NCI-H2029 treated with DMSO at 0.1 percent for 48 hours (cell line): ENCODE measurements at regions not wholly inside any gene's neighbourhood (a gene's known extent, or its start where the extent isn't known, plus 50 kb on each side); places are given as distances from the start of the nearest gene placed in this dataset.
"Not testable (repeated sequence)": the region's sequence is repeated elsewhere in the genome, so short reads cannot be mapped to it uniquely, and the experiment has no call there.

Experiments
- DNase-seq: peaks from one replicate; lab custom pipeline; 2025; lab: John Stamatoyannopoulos, UW

DNA sequence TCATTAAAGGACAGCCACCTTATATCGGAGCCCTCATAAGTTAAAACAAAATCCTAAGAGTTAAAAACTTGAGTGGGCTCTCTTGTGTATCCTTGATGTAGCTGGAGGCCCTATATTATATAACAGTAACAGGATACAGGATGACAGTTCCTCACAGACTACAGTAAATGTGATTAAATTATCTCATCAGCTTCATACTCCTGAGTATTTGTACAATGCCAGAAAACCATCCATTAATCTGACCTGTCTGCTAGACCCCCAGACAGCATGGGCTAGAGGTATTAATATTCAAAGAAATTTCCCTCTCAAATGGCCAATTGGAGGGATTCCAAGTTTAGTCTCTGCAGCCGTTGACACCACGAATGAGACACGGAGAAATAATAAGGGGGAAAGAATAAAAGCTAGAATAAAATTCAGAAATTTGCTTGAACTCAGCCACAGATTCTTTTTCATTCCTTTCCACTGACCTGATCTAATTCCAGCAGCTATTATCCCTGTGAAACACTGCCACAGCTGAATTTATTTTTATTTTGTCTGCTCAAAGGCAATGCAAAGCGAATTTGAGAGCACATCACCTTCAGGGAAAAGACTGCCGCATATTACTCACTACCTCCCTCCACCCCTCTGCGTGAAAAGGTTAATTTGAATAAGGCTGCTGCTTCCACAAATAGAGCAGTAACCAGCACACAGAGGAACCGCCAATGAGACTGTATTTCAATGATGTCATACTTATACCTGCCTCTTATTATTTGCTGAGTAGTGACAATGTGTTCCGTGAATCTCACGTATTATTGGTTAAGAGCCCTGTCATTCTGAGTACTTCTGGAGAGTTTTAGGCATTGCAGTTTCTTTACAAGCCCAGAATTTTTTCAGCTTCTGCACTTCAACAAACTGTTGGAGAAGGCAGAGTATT lies 155.9 kb upstream of the KLF12 start:
- peak; percentile 84 for DNase-seq

DNA sequence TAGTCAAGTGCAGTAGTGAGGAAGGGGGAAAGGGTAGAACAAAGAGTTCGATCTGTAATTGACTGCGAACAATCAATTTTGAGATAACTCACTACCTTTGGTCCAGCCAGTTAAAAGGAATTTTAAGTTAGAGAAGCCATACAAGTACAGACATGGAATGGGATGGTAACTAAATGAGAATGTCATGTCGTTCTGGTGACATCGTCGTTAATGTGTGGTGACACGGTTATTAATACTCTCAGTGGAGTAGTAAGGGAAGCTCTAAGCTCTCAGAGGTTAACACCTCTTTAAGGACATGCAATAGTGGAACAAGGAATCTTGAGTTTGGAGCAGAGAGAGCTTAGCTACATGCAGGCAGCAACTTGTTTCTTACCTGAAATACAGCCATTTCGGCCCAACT lies 154.9 kb upstream of the KLF12 start:
- DNase-seq: no peak

DNA sequence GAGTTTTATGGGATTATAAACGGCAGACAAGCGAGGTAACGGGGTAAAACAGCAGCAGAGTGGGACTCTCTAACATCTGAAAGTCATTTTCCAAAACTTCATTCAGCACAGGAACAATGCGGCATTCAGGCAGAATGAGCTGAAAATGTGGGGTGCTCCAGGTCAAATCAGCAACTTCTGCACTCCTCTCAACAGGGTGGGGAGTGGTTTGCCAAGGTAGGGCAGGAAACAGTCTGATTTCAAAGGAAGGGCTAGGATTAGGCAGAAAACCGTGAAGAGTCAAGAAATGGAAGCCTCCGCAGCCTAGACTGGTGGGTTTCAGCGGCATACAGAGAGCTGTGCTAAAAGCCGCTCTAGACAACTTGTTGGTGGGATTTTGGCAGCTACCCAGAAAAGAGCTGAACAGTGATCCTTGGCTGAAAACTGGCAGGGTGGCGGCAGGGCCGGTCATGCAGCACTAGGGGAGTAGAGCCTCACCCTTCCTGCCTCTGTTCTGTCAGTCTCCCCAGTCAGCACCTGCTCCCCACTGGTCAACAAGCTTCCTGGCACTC lies 154.2 kb upstream of the KLF12 start:
- peak; percentile 28 for DNase-seq

DNA sequence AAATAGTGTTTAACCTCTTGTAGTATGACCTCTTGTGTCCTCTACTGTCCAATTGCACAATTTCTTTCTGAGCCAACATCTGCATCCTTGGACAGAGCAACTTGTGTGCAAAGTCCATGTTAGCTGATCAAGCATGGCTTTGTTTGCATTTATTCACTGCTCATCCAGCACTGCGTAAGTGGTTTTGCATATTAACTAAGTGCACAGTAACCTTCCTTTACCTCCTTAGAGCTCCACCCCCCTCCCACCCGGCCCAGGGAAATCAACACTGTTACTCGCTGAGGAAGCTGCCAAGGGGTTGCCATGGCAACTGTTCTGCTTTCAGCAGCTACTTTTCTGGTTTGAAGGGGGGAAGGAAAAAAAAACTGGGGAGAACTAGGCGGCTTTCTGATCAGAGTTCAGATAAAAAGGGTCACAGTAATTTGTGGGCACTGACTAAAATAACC lies 153.5 kb upstream of the KLF12 start:
- peak; percentile 24 for DNase-seq

DNA sequence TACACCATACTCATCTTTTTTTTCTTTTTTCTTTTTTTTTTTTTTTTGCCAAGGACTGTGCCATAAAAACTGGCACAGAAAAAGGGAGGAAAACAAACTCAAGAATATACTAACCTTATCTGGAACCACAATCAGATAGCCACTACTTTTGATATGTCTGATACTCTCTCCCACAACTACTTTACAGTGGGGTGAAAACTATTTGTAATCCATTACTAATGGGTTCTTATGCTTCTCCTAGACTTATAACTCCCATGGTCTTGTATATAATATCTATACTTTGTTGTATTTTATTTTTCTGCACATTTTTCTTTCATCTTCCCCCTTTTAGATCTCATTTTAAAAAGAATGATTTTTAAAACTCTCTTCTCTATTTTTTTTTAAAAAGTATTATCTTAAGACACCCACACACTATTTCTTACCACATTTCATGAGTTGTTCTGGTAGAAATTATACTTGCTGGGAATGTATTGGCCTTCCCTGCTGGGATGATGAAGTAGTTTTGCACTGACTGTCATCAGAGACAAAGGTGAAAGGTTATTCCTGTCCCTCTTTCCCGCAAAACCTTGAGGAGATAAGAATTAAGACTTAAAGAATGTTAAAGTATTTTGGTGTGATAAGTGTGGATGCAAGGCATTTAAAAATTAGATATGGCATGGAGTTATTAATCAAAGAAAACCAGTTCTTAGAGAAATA lies 146.7 kb upstream of the KLF12 start:
- no peak for DNase-seq

DNA sequence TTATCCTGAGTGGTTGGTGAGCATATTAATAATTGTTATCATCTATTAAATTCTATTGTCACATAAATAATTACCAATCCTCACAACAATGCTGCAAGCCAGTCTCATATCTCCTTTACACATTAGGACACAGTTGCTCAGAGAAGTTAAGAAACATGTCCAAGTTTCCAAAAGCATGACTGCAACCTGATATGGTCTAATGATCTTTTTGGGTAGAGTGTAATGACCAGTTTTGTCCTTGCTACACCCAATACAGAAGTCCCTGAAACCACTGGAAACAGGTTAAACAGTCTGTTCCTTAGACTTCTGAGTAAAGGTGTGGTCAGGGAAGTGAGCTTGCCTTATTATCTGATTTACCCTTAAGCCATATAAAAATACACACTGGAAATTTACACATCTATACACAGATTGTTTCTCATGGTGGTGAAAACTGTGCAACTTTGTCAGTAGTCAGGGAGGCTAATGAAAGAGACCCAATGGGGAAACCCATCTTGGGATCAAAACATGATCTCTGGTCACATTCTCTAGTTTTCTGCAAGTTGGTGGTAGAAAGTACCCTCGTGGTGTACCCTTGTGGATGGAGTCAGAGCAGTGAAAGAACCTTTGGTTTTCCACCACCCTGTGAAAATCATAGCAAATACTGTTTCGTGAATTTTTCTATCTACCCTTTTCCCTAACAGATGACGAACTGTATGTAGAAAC lies 146.0 kb upstream of the KLF12 start:
- DNase-seq: no peak

DNA sequence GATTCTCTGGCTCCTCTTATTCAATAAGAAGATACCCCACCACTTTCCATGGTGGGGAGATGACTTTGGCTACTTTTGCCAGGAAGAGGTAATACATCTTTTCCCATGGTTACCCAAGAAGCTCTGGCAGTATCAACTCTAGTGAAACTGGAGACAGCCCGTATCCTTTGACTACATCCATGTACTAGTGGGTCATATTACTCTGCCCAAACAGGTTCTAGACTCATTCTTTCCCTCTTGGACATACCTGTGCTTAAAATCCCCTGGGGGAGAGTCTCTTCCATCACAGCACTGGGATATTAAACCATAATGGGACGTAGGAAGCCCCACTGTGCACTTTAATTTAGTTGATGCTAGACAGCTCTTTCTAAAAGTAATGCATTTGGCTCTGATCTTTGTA lies 144.7 kb upstream of the KLF12 start:
- DNase-seq: no peak

DNA sequence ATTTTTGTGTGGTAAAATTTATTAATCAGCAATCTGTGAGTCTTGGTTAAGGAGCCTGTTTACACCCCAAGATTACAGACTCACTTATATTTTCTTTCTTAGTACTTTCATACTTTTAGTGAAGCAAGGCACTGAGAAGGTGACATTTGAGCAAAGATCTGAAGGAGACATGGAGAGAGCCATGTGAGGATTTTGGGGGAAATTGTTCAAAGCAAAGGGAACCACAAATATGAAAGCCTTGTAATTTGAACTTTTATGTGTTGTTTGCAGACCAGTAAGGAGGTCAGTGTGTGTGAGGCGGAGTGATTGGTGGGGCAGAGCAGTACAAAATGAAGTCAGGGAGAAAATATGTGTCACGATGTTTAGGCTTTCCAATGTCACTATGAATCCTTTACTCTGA lies 140.7 kb upstream of the KLF12 start:
- DNase-seq: no peak

DNA sequence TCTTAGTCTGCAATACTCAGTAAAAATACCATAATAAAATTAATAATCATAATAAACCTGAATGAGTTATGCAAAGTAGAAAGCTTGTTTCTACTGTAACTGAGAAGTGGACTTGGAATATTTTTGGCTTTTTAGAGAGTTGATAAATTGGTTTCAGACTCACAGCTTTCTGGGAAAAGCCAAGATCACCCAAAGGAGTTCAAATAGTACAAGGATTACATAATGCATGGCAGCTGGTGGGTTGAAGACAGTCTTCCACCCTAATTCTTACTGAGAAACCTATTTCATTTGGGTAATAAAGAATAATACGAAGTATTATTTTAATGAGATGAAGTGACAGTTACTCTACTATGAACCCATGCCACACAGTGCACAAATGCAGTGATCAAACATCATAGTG lies 139.4 kb upstream of the KLF12 start:
- DNase-seq: no peak

DNA sequence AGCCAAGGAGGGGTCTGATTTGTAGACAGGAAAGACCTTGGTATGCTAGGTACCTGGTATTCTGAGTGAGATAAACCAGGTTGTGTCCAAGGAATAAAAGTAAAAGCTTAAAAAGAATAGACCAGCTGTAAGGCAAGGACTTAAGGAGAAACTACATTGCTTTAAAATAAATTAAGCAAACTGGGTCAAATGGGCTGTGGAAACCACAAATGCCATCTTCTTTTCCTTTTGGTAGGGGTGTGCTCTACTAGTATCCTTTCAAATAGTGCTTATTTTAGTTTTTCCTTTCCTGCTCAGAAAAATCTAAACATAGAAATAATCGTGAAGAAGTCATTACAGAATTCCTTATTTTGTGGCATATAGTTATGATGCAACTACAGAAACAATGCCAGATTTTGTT lies 138.6 kb upstream of the KLF12 start:
- no peak for DNase-seq

DNA sequence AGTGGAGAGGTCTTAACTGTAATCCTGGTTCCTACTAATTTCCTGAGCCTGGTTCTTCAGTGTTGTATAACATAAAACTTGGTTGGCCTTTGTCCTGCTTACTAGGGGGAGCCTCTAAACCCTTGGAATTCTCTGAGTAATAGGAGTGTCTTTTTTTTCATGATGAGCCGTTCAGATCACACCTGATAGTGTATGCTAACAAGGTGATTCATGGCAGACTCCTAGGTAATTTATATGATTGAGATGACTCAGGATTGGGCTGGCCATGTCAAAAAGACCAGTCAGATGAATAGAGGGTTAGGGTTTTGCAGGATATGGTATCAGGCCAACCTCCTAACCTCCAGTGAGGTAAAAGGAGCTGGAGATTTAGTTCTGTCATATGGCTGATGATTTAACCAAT lies 135.8 kb upstream of the KLF12 start:
- DNase-seq: no peak

DNA sequence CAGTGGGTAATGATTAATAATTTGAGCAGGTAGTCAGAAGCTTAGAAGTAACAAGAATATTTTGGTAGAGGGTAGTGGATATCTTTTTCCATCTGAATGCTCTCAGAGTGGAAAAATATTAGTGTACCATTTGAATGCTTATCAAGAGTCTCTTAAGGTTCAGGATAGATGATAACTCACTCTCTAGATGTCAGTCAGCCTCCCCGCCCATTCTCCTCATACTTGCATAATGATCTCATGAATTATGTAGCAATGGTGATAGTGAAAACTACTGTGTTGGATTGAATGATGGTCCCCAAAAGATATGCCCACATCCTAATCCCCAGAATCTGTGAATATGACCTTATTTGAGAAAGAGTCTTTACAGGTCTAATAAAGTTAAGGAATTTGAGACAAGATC lies 132.7 kb upstream of the KLF12 start:
- no peak for DNase-seq

DNA sequence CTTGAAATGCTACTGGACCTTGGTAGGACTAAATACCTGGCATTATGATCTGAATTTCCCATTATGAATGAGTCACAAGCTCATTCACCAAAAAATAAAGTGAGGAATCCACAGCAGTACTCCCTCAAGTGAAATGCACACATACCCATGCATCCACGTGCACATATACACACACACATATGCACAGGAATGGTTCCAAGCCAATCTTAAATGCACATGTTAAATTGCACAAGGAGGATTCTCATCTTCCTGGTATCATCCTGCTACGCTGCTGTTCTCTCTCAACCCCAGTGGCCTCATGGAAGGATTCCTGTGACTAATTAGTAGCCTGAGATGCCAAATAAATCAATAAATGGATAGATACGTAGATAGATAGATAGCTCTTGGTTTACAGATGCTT lies 132.1 kb upstream of the KLF12 start:
- DNase-seq: no peak

DNA sequence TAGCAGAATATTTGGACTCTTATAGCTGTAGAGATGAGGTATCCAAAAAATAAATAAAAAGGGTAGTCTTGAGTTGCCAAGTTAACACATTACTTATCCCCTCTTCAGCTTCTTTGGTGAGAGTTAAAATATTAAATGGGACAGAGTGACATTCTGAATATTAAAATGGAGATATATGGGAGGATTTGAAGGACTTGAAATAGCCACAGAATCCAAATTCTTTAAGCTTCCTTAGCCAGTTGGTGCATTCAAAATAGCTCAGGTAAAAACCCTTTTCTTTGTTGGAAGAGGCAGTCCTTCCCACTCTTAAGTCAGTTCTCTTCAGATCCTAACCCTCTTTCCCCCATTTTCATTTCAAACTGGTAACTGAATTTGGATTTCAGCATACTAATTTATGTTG lies 130.1 kb upstream of the KLF12 start:
- DNase-seq: no peak

DNA sequence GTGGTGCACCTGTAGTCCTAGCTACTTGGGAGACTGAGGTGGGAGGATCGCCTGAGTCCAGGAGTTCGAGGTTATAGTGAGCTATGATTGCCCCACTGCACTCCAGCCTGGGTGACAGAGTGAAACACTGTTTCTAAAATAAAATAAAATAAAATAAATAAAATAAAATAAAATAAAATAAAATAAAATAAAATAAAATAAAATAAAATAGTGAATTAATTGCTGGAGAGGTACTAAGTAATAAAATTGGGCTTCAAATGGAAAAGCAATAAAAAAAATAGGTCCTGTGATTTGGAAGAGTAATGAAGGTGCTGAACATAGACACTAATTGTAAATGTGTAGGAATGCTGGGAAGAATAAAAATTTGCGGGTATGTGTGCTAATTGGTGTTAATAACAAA lies 126.2 kb upstream of the KLF12 start:
- DNase-seq: not testable (repeated sequence)

DNA sequence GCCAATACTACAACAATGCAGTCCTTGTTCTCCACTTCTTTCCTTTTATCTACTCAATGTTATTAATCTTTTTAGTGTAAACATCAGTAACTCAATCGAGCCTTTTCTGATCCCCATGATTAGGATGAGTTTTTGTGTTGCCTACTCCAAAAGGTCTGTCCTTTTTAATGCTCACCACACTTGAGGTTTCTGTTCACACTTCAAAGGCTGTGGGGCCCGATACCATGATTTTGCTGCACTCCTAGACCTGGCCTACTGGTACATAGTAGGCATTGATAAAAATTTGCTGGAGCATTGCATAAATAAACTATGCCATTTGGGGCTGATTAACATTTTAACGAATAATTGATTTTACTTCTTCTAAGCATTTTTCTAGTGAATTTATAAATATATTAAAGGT lies 125.4 kb upstream of the KLF12 start:
- DNase-seq: no peak

DNA sequence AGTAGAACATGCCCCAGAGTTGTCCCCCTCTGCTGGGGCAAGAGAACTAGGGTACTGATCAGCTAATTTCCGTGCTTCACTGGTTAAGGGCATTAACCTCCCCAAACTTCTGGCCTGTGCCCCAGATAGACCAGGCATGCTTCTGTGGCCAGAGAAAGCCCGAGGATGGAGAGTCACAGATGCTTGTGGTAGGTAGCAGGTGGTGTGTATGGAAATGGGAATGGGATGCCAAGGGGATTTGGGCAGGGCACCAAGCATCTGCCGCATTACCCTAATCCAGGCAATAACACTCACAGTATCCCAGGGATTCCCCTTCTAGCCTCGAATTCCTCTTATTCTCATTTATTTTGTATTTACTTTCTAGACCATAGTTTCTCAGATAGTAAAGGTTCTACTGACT lies 124.8 kb upstream of the KLF12 start:
- no peak for DNase-seq

DNA sequence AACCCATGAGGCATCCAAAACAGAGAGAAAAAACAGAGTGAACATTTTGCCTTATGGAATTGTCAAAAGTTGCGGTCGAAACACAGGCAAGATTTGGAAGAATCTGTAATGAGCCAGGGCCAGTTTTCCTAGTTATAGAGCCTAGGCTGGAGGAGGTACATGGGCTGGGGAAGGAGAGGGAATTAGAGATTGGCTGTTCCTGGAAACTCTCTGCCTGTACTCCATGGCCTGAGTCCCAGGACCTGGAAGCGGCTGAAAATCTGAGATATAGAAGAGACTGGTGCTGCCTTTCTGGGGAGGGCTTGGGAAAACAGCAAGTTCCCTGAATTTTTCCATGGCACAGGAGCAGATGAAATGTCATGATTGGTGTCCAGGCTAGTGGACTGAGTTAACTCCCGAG lies 122.8 kb upstream of the KLF12 start:
- no peak for DNase-seq

DNA sequence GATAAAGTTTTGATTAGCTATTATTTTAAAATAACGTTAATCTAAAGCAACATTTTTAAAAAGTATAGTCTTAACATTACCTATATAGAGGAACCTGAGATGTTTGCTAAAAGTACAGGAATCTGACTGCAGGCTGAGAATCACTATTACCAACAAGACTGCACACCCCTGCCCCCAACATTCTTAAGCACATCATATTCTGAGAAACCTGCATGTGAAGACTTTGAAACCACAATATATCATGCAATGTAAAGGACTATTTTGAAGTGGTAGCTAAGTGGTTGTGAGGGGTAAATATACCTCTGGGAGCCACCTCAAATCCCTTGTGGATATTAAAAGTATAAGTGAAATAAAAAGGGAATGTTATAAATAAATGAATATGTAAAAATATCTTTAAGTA lies 119.0 kb upstream of the KLF12 start:
- DNase-seq: no peak

DNA sequence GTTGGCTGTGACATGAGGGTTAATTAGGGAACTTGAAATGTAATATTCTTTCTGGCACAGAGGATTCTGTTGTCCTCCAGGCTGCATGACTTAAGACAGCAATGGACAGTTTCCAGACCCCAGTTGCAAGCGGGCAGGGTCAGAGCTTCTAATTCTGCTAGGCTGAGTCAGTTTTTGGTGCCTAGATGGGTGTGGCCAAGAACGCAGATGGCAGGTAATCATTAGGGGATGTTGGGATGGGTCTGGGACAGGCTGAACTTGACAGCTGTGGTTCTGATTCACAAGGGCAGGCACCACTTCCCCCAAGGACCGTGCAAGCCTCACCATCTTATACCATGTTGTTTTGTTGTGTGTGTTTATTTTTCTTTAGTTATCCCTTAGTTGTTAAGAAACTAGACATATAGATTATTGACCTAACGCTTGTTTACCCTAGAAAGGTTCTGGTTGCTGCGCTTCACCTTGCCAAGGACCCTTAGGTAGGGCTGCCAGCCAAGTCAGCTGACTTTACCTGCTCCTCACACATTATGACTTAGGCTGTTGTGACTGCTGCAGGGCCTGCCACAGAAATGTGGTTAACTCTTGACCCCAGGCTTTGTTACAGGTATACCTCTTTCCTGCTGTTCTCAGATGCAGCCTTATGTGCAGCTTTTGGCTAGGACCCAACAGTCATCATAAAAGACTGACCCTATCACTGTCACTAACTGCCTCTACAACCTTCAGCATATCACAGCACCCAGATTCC lies 117.7 kb upstream of the KLF12 start:
- DNase-seq: peak; percentile 74

DNA sequence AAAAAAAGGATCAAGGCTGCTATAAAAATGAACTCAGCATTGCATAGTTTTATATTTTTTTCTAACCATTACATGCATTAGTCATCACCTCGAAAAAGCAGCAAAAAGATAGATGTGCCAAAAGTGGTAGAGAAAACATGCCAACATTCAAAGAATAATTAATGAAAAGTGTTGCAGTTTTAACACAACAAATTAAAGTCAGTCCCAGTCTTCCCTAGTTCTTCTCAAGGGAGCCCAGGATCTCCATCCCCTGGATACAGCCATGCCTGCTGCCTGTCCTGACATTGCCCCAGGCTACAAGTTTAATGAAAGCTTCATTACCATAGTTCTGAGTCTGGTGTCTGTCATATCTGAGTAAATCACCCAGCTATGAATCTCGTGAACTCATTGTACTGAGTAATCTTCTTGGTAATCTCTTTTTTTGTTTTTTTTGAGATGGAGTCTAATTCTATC lies 116.6 kb upstream of the KLF12 start:
- no peak for DNase-seq

DNA sequence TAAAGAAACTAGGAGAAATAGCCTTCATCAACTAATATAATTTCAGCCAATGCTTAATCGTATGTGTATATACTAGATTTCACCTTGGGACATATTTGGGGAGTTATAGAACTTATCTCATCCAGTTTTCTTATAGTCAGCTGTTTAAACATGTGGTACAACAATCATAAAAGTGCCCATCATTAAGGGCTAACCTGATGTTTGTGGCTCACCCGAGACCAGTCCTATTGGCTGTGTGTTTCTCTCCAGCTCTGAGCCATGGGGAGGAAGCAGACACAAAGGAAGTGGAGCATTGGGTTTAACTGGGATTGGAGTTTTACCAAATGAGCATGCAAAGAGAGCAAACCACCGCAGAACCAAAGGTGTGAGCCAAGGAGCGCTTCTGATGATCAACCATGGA lies 114.3 kb upstream of the KLF12 start:
- no peak for DNase-seq
